Heart left ventricle (tissue), 13 donors: ENCODE measurements at regions not wholly inside any gene's neighbourhood (a gene's known extent, or its start where the extent isn't known, plus 50 kb on each side); places are given as distances from the start of the nearest gene placed in this dataset.

ENCODE experiments used
- POLR2A ChIP-seq, 2 donors: fragments of 450-650 bp; IDR thresholded peaks; one replicate each; pipeline ENCODE4 v1.6.1; 2017; ENCODE audit warnings: antibody characterized with exemption in 2 of 2, mild to moderate bottlenecking in 2 of 2, moderate library complexity in 2 of 2
- TF ChIP-seq, protein P1 (sequence below), 12 donors: fragments of 200-600 bp; sonication (generic) in 4 of 12; IDR thresholded peaks; one replicate each; pipeline versions ENCODE4 v1.5.0 to v1.8.0; 2018 to 2022; ENCODE audit warnings: antibody characterized with exemption in 12 of 12, mild to moderate bottlenecking in 5 of 12
- donor health status: ischemic (EF 13 %, LVEDD 7.1; RV severe dilation, severe dysfunction).
- donor health status: DM: no; HTN: yes; CAD: no.
- donor health status: DM: no; HTN: no; CAD: no.
- donor health status: ischemic (EF 25% LVEDD 6.9; RV normal size, moderate dysfunction).
- donor health status: ischemic (EF 25% LVEDD 5.7; RV mildly dilated, moderate dysfunction).
- donor health status: ischemic (EF 35%, LVEDD 5.7; RV mildly dilated, moderate dysfunction).
- donor health status: nonischemic (EF 11% LVEDD 7.7; RV severe dilation, severe dysfunction).
- donor health status: DM: yes; HTN: yes; CAD: no.
- donor health status: PGD.
- donor health status: ischemic (EF 29% LVEDD 5.4; RV normal size, mild dysfunction).
- donor health status: nonischemic (EF 23%, LVEDD 6.1; RV moderate dilation, normal function).

DNA sequence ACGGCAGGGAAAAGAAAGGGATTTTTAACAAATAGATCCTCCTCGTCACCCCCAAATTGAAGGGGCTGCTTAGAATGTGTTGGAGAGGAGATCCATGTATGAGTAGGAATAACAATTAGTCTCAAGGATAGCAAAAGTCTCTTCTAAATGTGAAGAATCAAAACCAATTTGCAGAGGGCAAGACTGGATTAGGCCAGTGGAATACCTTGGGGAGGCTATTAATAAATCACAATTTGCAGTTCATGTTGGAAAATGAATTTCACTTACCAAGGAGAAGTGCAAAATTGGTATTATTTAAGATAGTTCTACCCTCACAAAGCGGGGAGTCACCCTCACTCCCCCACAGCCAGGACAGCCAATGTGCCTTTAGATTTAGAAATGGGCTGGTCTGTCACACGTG lies 299.8 kb upstream of the SLC30A5 start:
- TF ChIP-seq, protein P1, sequence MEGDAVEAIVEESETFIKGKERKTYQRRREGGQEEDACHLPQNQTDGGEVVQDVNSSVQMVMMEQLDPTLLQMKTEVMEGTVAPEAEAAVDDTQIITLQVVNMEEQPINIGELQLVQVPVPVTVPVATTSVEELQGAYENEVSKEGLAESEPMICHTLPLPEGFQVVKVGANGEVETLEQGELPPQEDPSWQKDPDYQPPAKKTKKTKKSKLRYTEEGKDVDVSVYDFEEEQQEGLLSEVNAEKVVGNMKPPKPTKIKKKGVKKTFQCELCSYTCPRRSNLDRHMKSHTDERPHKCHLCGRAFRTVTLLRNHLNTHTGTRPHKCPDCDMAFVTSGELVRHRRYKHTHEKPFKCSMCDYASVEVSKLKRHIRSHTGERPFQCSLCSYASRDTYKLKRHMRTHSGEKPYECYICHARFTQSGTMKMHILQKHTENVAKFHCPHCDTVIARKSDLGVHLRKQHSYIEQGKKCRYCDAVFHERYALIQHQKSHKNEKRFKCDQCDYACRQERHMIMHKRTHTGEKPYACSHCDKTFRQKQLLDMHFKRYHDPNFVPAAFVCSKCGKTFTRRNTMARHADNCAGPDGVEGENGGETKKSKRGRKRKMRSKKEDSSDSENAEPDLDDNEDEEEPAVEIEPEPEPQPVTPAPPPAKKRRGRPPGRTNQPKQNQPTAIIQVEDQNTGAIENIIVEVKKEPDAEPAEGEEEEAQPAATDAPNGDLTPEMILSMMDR (IDR thresholded peaks at IDR 0.05), result no peak
- no peak for TF ChIP-seq POLR2A (IDR thresholded peaks at IDR 0.05)
